ENCODE measurements at regions not wholly inside any gene's neighbourhood (a gene's known extent, or its start where the extent isn't known, plus 50 kb on each side); places are given as distances from the start of the nearest gene placed in this dataset.

- in situ Hi-C loops (cut with MboI; ENCODE audit: low sequenced_read_pairs): no loop called here
Observed at GRCh38 chr14:100436745-100437406, 113.7 kb downstream of the SLC25A47 start.

GRCh38 chr14:100438271-100438670 is 115.1 kb downstream of the SLC25A47 start:
- in situ Hi-C loops (cut with MboI; ENCODE audit: low sequenced_read_pairs): no loop called here

- in situ Hi-C loops (cut with MboI; ENCODE audit: low sequenced_read_pairs): no loop called here
Observed at GRCh38 chr14:100438678-100439592, 115.8 kb downstream of the SLC25A47 start.

- in situ Hi-C loops (cut with MboI; ENCODE audit: low sequenced_read_pairs): no loop called here
Observed at GRCh38 chr14:100439781-100440180, 116.6 kb downstream of the SLC25A47 start.

- in situ Hi-C loops (cut with MboI; ENCODE audit: low sequenced_read_pairs): no loop called here
Observed at GRCh38 chr14:100440207-100440631, 117.1 kb downstream of the SLC25A47 start.

- in situ Hi-C loops (cut with MboI; ENCODE audit: low sequenced_read_pairs): no loop called here
Observed at GRCh38 chr14:100440758-100441203, 117.6 kb downstream of the SLC25A47 start.

- in situ Hi-C loops (cut with MboI; ENCODE audit: low sequenced_read_pairs): no loop called here
Observed at GRCh38 chr14:100441271-100441947, 118.3 kb downstream of the SLC25A47 start.

GRCh38 chr14:100442036-100442435 is 118.9 kb downstream of the SLC25A47 start:
- in situ Hi-C loops (cut with MboI; ENCODE audit: low sequenced_read_pairs): no loop called here

- in situ Hi-C loops (cut with MboI; ENCODE audit: low sequenced_read_pairs): no loop called here
Observed at GRCh38 chr14:100442498-100443490, 119.7 kb downstream of the SLC25A47 start.

GRCh38 chr14:100443603-100444002 is 120.5 kb downstream of the SLC25A47 start:
- in situ Hi-C loops (cut with MboI; ENCODE audit: low sequenced_read_pairs): no loop called here

- in situ Hi-C loops (cut with MboI; ENCODE audit: low sequenced_read_pairs): no loop called here
Observed at GRCh38 chr14:100445436-100446088, 122.4 kb downstream of the SLC25A47 start.

- in situ Hi-C loops (cut with MboI; ENCODE audit: low sequenced_read_pairs): no loop called here
Observed at GRCh38 chr14:100446572-100446971, 123.4 kb downstream of the SLC25A47 start.

GRCh38 chr14:100448376-100448775 is 125.2 kb downstream of the SLC25A47 start:
- in situ Hi-C loops (cut with MboI; ENCODE audit: low sequenced_read_pairs): no loop called here

GRCh38 chr14:100449225-100449987 is 126.3 kb downstream of the SLC25A47 start:
- in situ Hi-C loops (cut with MboI; ENCODE audit: low sequenced_read_pairs): no loop called here

GRCh38 chr14:100450049-100450448 is 126.9 kb downstream of the SLC25A47 start:
- in situ Hi-C loops (cut with MboI; ENCODE audit: low sequenced_read_pairs): no loop called here

- in situ Hi-C loops (cut with MboI; ENCODE audit: low sequenced_read_pairs): no loop called here
Observed at GRCh38 chr14:100450736-100451135, 127.6 kb downstream of the SLC25A47 start.

- in situ Hi-C loops (cut with MboI; ENCODE audit: low sequenced_read_pairs): no loop called here
Observed at GRCh38 chr14:100451264-100451663, 128.1 kb downstream of the SLC25A47 start.

- in situ Hi-C loops (cut with MboI; ENCODE audit: low sequenced_read_pairs): no loop called here
Observed at GRCh38 chr14:100453930-100454329, 130.8 kb downstream of the SLC25A47 start.

- in situ Hi-C loops (cut with MboI; ENCODE audit: low sequenced_read_pairs): no loop called here
Observed at GRCh38 chr14:100454437-100454836, 131.3 kb downstream of the SLC25A47 start.

All from HL-60/S4 treated with phorbol 12-myristate 13-acetate at 8.2 ng/mL for 4 days and 3 days (cell line).